Activated gamma-delta T cell (primary cell): ENCODE measurements at regions not wholly inside any gene's neighbourhood (a gene's known extent, or its start where the extent isn't known, plus 50 kb on each side); places are given as distances from the start of the nearest gene placed in this dataset.

Experiments used
- DNase-seq: peaks from one replicate; lab custom pipeline; 2025; lab: John Stamatoyannopoulos, UW

DNA sequence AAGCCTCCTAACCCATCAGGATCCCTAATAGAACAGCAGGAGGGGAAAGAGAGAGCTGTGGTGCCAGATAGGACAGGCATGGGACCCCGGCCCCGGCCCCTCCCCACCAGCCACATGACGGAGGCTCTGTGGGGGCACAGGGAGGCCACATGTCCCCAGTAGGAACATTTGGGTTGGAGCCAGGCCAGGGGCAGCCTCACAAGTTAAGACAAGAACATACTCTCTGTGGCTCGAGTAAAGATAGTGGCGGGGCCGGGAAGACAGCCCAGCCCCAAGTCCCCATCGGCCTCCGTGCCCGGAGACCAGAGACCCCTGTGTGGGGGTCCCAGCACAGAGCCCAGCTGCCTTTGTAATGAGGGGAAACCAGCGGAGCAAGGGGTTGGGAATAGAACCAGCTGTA lies 78.6 kb upstream of the GALNT9 start:
- DNase-seq = no peak

DNA sequence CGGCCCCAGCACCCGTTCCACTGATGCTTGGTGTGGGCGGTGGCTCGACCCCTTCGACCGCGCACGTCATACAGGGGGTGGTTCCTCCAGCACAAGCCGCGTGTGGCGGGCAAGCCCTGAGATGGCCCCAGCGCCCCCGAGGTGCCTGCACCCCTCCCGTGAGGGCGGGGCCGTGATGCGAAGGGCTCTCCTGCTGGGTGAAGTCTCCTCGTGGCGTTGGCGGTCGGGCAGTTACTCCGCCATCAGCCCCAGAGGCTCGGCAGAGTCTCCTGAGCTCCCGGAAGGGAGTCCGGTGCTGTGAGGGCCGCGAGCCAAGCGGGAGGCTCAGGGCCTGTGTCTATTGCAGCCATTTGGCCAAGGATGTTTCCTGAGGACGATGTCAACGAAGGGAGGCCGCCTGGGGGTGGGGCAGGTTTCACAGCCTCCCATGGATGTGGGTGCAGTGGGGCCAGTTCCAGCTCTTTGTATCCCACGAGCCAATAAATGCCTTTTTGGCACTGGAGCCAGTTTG lies 78.1 kb upstream of the GALNT9 start:
- DNase-seq = no peak

- no peak for DNase-seq
These were observed 77.4 kb upstream of the GALNT9 start for GRCh38 chr12:132406493-132407450.

DNA sequence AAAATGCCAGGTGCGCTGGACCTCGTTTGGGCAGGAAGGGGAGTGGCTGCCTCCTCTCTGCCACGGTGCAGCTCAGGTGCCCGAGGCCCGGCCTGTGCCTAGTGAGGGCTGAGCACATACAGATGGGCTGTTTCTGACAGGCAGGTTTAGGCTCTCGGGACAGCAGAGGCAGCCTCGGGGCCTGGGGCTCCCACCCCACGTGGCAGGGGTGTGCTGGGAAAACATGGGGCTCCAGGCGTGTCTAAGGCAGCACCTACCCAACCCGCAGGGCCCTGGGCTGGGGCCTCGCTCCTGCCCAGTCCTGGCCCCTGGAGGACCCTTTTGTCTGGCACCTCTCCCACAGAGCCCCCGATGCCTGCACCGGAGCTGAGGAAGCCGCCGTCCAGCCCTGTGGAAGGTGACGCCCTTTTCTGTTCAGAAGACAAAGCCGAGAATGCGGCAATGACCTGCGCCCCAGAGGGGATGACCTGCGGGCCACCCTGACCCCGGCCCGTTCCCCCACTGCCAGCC lies 76.4 kb upstream of the GALNT9 start:
- no peak for DNase-seq

DNA sequence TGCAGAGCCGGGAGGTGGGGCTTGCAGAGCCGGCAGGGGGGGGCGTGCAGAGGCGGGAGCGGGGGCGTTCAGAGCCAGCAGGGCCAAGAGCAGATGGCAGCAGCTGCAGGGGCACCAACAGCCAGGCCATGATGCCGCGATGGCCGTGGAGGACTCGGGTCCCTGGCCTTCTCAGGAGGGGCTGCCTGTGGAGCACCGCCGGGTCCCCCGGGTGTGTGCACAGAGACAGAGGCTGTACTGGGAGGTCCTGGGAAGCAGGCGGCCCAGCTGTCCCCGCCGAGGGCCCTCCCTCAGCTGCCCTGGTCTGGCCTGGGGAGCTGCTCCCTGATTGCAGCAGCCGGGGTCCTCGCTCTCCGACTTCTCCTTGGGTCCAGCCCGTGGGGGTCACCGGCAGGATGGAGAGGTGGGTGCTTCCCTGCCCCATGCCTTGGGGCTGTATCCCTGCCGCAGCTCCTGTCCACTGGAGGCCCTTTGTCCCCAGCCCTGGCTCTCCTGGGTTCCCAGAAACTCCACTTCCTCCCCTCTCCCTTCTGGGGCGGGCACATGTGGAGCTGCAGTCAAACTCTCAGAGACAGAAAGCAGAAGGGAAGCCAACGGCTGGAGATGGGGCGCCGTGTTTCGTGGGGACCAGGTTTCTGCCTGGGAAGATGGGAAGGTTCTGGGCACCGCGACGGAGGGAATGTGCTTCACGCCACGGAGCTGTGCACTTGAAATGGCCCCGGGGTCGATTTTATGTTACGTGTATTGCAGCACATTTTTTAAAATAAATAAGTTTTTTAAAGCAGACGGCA lies 75.8 kb upstream of the GALNT9 start:
- DNase-seq = no peak

- no peak for DNase-seq
These were observed 75.1 kb upstream of the GALNT9 start for GRCh38 chr12:132404435-132404855.

DNA sequence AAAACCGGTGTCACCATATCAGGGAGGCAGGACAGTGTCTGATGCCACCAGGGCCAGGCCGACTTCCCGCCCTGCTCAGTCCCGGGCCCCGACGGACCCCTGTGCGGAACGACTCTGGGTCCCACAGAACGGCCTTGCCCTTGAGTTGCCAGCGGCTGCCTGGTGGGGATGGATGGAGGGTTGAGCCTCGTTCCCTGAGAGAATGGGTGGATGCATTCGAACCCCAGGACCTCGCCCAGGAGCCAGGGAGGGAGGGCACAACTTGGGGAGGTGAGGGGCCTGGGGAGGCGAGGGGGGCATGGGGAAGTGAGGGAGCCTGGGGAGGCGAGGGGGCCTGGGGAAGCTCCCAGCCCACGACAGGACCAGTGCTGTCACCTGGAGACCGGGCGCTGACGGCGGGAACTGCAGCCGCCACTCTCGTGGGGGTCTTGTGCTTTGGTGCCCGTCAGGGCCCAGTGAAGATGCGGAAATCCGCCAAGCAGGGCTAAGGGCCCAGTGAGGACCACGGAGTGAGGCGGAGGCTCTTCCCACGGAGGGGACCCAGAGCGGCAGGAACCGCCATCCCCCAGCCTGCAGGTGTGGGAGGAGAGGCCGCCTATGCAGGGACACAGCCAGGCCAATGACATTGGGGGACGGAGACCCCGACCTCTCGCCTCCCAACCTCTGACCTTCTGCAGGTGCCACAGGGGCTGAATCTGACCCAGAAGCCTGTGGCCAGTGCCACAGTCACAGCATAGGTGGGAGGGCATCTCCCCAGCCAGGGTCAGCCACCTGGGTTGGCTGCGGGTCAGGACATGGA lies 74.4 kb upstream of the GALNT9 start:
- DNase-seq = no peak

DNA sequence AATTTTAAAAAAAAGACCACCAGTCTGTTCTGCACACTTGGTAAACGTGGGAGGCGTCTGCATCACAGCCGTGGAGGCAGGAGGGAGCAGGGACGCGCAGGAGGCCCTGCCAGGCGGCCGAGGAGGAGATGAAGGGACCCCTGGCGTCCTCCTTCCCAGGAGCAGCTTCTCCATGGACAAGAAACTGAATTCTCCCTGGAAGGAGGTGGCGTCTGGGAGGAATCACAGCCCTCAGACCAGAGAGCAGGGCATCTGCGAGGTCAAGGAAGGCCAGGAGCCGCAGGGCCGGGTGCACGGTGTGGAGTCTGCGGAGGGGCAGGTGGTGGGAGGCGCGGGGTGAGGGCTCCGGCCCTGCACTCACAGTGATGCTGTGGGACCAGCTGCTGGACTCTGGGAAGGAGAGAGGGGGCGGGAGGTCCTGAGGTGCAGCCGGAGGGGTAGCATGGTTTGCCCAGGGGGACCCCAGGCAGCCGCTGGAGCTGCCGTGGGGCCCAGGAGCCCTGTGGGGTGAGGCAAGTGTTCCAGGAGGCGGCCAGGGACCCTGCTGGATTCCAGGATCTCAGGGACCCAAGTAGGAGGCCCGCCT lies 73.5 kb upstream of the GALNT9 start:
- no peak for DNase-seq

- no peak for DNase-seq
These were observed 72.6 kb upstream of the GALNT9 start for GRCh38 chr12:132401982-132402381.

- DNase-seq = no peak
These were observed 70.7 kb upstream of the GALNT9 start for GRCh38 chr12:132400011-132400641.

DNA sequence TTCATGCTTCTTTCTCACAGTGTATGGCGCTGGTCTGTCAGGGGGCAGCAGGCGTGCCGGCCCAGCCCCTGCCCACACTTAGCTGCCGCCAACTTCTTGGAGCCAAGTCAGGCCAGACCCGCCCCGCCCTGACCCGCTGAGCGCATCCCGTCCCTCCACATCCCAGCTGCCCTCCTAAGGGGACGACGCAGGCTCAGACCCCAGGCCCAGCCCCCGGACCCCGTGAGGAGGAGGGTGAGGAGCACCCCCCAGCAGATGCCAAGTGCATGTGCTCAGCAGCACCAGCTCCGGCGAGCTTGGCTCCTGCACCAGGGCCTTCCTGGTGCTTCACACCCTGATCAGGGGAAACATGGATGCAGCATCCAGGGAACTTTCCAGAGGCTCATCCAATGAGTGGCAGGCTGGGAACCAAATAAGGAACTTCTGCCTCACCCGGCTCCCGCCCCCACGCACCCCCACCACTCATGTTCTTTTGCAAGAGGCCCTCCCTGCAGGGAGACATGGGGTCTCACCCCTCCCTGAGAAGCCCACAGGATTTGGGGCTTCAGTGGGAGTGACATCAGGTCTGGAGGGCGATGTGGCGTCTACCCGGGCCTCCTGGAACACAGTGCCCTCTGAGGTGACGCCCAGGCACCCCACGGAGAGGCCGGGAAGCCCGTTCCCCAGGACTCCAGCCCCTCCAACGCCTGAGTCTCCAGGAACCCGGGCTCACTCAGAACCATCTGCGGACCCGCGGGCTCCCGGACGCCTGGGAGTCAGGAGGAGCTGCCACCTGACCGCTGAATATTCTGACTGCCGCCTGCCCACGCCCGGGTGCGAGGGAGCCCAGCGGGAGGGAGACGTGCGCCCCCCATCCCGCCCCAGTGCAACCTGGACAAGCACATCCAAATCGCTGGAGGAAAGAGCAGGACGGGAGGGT lies 70.0 kb upstream of the GALNT9 start:
- DNase-seq = no peak

GRCh38 chr12:132398386-132398991 lies 69.1 kb upstream of the GALNT9 start:
- DNase-seq = no peak

DNA sequence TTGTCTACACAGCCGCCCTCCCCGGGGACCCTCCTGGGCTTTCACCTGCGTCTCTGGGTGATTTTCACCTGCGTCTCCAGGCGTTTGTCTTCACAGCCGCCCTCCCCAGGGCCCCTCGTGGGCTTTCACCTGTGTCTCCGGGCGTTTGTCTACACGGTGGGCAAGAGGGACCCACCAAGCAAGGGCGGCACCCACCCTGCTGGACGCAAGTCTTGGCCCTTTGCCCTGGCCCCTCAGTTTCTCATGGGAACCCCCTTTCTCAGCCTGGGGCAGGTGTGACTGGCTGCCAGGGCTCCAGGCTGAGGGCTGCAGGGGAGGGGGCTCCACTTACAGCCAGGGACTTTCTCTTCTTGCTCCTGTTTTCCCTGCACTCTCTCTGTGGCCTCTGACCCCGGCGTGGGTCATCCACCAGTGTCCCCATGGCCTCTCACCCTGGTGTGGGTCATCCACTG lies 68.6 kb upstream of the GALNT9 start:
- no peak for DNase-seq

DNA sequence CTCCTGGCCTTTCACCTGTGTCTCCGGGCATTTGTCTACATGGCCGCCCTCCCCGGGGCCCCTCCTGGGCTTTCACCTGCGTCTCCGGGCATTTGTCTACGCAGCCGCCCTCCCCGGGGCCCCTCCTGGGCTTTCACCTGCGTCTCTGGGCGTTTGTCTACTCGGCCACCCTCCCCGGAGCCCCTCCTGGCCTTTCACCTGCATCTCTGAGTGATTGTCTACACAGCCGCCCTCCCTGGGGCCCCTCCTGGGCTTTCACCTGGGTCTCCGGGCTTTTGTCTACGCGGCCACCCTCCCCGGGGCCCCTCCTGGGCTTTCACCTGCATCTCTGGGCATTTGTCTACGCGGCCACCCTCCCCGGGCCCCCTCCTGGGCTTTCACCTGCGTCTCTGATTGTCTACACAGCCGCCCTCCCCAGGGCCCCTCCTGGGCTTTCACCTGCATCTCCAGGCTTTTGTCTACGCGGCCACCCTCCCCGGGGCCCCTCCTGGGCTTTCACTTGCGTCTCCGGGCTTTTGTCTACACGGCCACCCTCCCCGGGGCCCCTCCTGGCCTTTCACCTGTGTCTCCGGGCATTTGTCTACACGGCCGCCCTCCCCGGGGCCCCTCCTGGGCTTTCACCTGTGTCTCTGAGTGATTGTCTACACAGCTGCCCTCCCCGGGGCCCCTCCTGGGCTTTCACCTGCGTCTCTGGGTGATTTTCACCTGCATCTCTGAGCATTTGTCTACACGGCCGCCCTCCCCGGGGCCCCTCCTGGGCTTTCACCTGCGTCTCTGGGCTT lies 68.0 kb upstream of the GALNT9 start:
- no peak for DNase-seq

DNA sequence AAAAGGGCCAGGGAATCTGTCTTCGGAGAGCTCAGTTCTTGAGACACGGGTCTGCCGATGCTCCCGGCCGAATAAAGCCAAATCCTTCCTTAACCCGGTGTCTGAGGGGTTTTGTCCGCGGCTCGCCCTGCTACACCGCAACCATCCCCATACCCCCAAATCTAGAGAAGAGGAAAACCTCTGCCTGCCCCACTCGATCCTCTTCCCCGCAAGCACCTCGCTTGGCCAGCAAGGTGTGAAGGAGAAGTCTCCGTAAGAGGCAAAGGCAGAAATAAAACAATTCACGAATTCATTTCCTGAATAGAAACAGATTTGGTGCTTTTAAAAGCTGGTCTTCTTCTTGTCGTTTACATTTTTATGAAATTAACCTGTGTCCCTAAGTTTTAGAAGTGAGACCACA lies 67.3 kb upstream of the GALNT9 start:
- DNase-seq = no peak

GRCh38 chr12:132395908-132396305 lies 66.5 kb upstream of the GALNT9 start:
- no peak for DNase-seq

DNA sequence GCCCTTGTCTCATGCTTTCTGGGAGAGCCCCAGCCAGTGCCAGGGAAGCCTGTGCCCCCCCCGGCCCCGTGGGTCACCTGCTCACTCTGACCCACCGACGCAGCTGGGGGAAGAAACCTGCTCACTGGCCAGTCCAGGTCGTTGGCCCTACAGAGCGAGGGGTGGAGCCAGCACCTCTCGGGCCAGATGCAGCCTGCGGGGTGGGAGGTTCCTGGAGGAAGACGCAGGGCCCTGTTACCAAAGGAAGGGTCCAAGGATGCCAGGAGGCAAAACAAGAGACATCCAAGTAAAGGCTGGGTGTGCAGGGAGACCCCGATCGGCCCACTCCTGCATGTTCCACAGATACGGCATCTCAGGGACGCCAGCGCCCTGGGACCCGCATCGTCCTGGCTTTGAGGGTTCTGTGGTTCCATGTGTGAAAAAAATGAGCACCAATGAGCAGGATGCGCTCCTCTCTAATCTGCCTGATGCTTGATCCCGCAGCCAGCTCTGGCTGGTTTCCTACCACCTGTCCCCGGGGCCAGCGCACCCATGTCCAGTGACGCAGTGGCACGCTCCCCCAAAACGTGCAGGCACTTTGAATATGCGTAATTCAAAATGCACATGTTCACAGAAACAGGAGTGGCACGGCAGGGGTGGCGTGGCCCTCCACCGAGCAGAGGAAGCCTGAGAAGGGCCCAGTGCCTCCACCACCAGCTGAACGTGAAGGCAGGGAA lies 66.0 kb upstream of the GALNT9 start:
- DNase-seq = no peak
